ENCODE measurements at regions not wholly inside any gene's neighbourhood (a gene's known extent, or its start where the extent isn't known, plus 50 kb on each side); places are given as distances from the start of the nearest gene placed in this dataset.

GRCh38 chr7:67598469-67598868 lies 601.8 kb downstream of the TYW1 start:
- no peaks in the 10 kb centered on the region for H3K4me1 ChIP-seq
- no peaks in the 10 kb centered on the region for H3K36me3 ChIP-seq (ENCODE audit: control insufficient read depth, insufficient read depth, low read length)
- no peak overlapping the region for H3K27ac ChIP-seq
- no peak overlapping the region for H3K4me2 ChIP-seq (ENCODE audit: low read length)
- H3K27me3 ChIP-seq (ENCODE audit: control insufficient read depth, insufficient read depth, low read length): no peaks in the 10 kb centered on the region
- H3K79me2 ChIP-seq: no peaks in the 10 kb centered on the region
- no peak overlapping the region for H3K9ac ChIP-seq
- H3K9me3 ChIP-seq (ENCODE audit: control insufficient read depth, low read length): no peaks in the 10 kb centered on the region
- H3K4me3 ChIP-seq (ENCODE audit: low read depth, low read length): no peak overlapping the region
- H2AFZ ChIP-seq: no peak overlapping the region
- no peak for TF ChIP-seq CTCF (IDR thresholded peaks at IDR 0.05)

DNA sequence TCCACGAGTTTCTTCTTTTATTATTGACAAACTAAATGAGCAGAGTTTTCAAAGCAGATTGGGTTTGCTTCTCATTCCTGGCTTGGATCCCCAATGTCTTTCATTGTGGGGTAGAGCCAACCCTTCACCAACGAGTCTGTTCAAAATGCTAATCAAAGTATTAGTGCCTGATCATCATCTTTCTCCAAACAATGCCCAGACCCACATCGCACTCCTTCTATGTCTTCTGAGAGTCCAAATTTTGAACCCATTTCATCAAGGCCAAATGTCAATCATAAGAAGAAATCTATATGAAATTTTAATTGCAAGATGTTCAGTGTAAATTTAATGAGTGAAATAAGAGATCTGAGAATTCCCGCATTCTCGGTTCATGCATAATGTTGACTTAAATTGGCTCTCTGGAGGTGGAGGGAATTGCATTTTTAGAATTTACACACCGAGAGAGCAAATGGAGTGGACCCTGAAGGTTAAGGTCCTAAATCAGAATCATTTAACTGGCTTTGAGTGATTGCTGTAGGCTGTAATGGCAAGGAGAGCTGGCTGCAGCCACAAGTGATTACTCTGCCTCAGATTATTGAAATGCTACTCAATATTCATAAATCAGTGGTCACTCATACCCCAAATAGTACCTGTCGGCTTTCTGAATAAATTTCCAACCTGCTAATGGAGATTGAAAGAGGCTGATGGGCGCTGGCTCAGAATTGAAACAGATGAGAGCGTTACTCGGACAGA lies 602.9 kb downstream of the TYW1 start:
- H2AFZ ChIP-seq: no peak overlapping the region
- no peaks in the 10 kb centered on the region for H3K79me2 ChIP-seq
- no peak overlapping the region for H3K9ac ChIP-seq
- H3K4me1 ChIP-seq: no peaks in the 10 kb centered on the region
- no peak for TF ChIP-seq CTCF (IDR thresholded peaks at IDR 0.05)
- H3K27me3 ChIP-seq (ENCODE audit: control insufficient read depth, insufficient read depth, low read length): no peaks in the 10 kb centered on the region
- no peak overlapping the region for H3K4me2 ChIP-seq (ENCODE audit: low read length)
- H3K36me3 ChIP-seq (ENCODE audit: control insufficient read depth, insufficient read depth, low read length): no peaks in the 10 kb centered on the region
- no peaks in the 10 kb centered on the region for H3K9me3 ChIP-seq (ENCODE audit: control insufficient read depth, low read length)
- H3K27ac ChIP-seq: no peak overlapping the region
- H3K4me3 ChIP-seq (ENCODE audit: low read depth, low read length): no peak overlapping the region

- H3K4me2 ChIP-seq (ENCODE audit: low read length): no peak overlapping the region
- no peaks in the 10 kb centered on the region for H3K36me3 ChIP-seq (ENCODE audit: control insufficient read depth, insufficient read depth, low read length)
- H3K27ac ChIP-seq: no peak overlapping the region
- H3K27me3 ChIP-seq (ENCODE audit: control insufficient read depth, insufficient read depth, low read length): no peaks in the 10 kb centered on the region
- H3K4me1 ChIP-seq: no peaks in the 10 kb centered on the region
- no peak for TF ChIP-seq CTCF (IDR thresholded peaks at IDR 0.05)
- no peaks in the 10 kb centered on the region for H3K9me3 ChIP-seq (ENCODE audit: control insufficient read depth, low read length)
- H3K4me3 ChIP-seq (ENCODE audit: low read depth, low read length): no peak overlapping the region
- H3K9ac ChIP-seq: no peak overlapping the region
- no peak overlapping the region for H2AFZ ChIP-seq
- no peaks in the 10 kb centered on the region for H3K79me2 ChIP-seq
Observed at GRCh38 chr7:67602246-67602887, 605.7 kb downstream of the TYW1 start.

GRCh38 chr7:67604461-67605386 lies 608.1 kb downstream of the TYW1 start:
- no peak overlapping the region for H3K4me3 ChIP-seq (ENCODE audit: low read depth, low read length)
- no peaks in the 10 kb centered on the region for H3K36me3 ChIP-seq (ENCODE audit: control insufficient read depth, insufficient read depth, low read length)
- H3K9ac ChIP-seq: no peak overlapping the region
- H3K79me2 ChIP-seq: no peaks in the 10 kb centered on the region
- TF ChIP-seq CTCF (IDR thresholded peaks at IDR 0.05): no peak
- no peak overlapping the region for H3K4me2 ChIP-seq (ENCODE audit: low read length)
- no peaks in the 10 kb centered on the region for H3K4me1 ChIP-seq
- H3K27ac ChIP-seq: no peak overlapping the region
- no peak overlapping the region for H2AFZ ChIP-seq
- no peaks in the 10 kb centered on the region for H3K9me3 ChIP-seq (ENCODE audit: control insufficient read depth, low read length)
- no peaks in the 10 kb centered on the region for H3K27me3 ChIP-seq (ENCODE audit: control insufficient read depth, insufficient read depth, low read length)
